OCI-LY1 (cell line): ENCODE measurements at regions not wholly inside any gene's neighbourhood (a gene's known extent, or its start where the extent isn't known, plus 50 kb on each side); places are given as distances from the start of the nearest gene placed in this dataset.

Experiments used
- H2AFZ ChIP-seq: fragments of 200-600 bp; sonication (generic), shearing (Covaris generic); 2 replicates; pipeline ENCODE4 v1.6.0; 2014; ENCODE audit warnings: antibody characterized with exemption, mild to moderate bottlenecking, low read length
- H3F3A ChIP-seq: fragments of 200-600 bp; sonication (generic), shearing (Covaris generic); 2 replicates; pipeline ENCODE4 v1.6.0; 2014; ENCODE audit warnings: mild to moderate bottlenecking, antibody characterized with exemption, low read length, moderate library complexity; ENCODE audit not compliant: insufficient read depth
- H3K27ac ChIP-seq: fragments of 200-600 bp; sonication (generic); 2 replicates; pipeline ENCODE4 v1.5.1; 2014; ENCODE audit warnings: low read length, mixed run types, mild to moderate bottlenecking, low read depth; ENCODE audit not compliant: poor library complexity, severe bottlenecking
- H3K27me3 ChIP-seq: fragments of 200-600 bp; sonication (generic); 2 replicates; pipeline ENCODE4 v1.6.0; 2014; ENCODE audit warnings: antibody characterized with exemption, mild to moderate bottlenecking, low read length, moderate library complexity; ENCODE audit not compliant: insufficient read depth
- H3K36me3 ChIP-seq: fragments of 200-600 bp; sonication (generic); 2 replicates; pipeline ENCODE4 v1.6.1; 2014; ENCODE audit warnings: mild to moderate bottlenecking, antibody characterized with exemption, low read length, moderate library complexity, mixed read lengths; ENCODE audit not compliant: insufficient read depth
- H3K4me1 ChIP-seq: fragments of 200-600 bp; sonication (generic); 2 replicates; pipeline ENCODE4 v1.5.1; 2014; ENCODE audit warnings: mild to moderate bottlenecking, low read length, moderate library complexity; ENCODE audit not compliant: insufficient read depth, severe bottlenecking
- H3K4me2 ChIP-seq: fragments of 200-600 bp; sonication (generic), shearing (Covaris generic); 2 replicates; pipeline ENCODE4 v1.6.1; 2014; ENCODE audit warnings: low read length
- H3K4me3 ChIP-seq: fragments of 200-600 bp; sonication (generic); 2 replicates; pipeline ENCODE4 v1.5.1; 2014; ENCODE audit warnings: low read length, low read depth, mild to moderate bottlenecking, mixed read lengths; ENCODE audit not compliant: poor library complexity, severe bottlenecking
- H3K79me2 ChIP-seq: fragments of 200-600 bp; shearing (Covaris generic); 2 replicates; pipeline ENCODE4 v1.6.1; 2016; ENCODE audit warnings: mixed run types, low read length, mixed read lengths; ENCODE audit not compliant: insufficient read depth
- H3K9ac ChIP-seq: fragments of 200-600 bp; sonication (generic), shearing (Covaris generic); 2 replicates; pipeline ENCODE4 v1.6.1; 2014; ENCODE audit warnings: mild to moderate bottlenecking, low read length, mixed read lengths
- H3K9me2 ChIP-seq: fragments of 200-600 bp; sonication (generic), shearing (Covaris generic); 2 replicates; pipeline ENCODE4 v1.6.1; 2014; ENCODE audit warnings: low read depth, mild to moderate bottlenecking, low read length, mixed read lengths
- H3K9me3 ChIP-seq: fragments of 200-600 bp; shearing (Covaris generic); 2 replicates; pipeline ENCODE4 v1.6.1; 2014; ENCODE audit warnings: low read length, mixed read lengths
- H4K20me1 ChIP-seq: fragments of 200-600 bp; sonication (generic), shearing (Covaris generic); 2 replicates; pipeline ENCODE4 v1.6.0; 2016; ENCODE audit warnings: mild to moderate bottlenecking, low read length; ENCODE audit not compliant: insufficient read depth
- CTCF ChIP-seq: fragments of 200-600 bp; sonication (generic), shearing (Covaris generic); IDR thresholded peaks from 2 replicates; pipeline ENCODE4 v1.5.1; 2017; ENCODE audit warnings: mild to moderate bottlenecking, antibody characterized with exemption, low read length, moderate library complexity, mixed read lengths
- EZH2 ChIP-seq: fragments of 200-600 bp; sonication (generic), shearing (Covaris generic); IDR thresholded peaks from 2 replicates; pipeline ENCODE4 v1.8.0; 2017; ENCODE audit warnings: borderline replicate concordance, mixed run types, mild to moderate bottlenecking, antibody characterized with exemption, low read length, moderate library complexity, mixed read lengths

- H3K79me2 ChIP-seq = no peaks in the 10 kb centered on the region
- H3K9ac ChIP-seq = no peak overlapping the region
- no peaks in the 10 kb centered on the region for H3K36me3 ChIP-seq
- TF ChIP-seq EZH2 = no peak
- no peak for TF ChIP-seq CTCF
- H3F3A ChIP-seq = no peaks in the 10 kb centered on the region
- no peak overlapping the region for H3K27ac ChIP-seq
- H3K4me2 ChIP-seq = no peak overlapping the region
- H3K4me1 ChIP-seq = no peaks in the 10 kb centered on the region
- no peaks in the 10 kb centered on the region for H4K20me1 ChIP-seq
- no peak overlapping the region for H2AFZ ChIP-seq
- no peak overlapping the region for H3K4me3 ChIP-seq
- H3K27me3 ChIP-seq = no peaks in the 10 kb centered on the region
- H3K9me3 ChIP-seq = no peaks in the 10 kb centered on the region
- no peaks in the 10 kb centered on the region for H3K9me2 ChIP-seq
Measured at GRCh38 chr5:3833566-3833965, 237.9 kb downstream of the IRX1 start.

GRCh38 chr5:3835811-3836210 lies 240.2 kb downstream of the IRX1 start:
- H3K9ac ChIP-seq = no peak overlapping the region

GRCh38 chr5:3836528-3836927 lies 240.9 kb downstream of the IRX1 start:
- no peak overlapping the region for H3K4me2 ChIP-seq
- no peaks in the 10 kb centered on the region for H3K27me3 ChIP-seq
- H3K79me2 ChIP-seq = no peaks in the 10 kb centered on the region
- H3K9me2 ChIP-seq = no peaks in the 10 kb centered on the region
- H3K36me3 ChIP-seq = no peaks in the 10 kb centered on the region
- no peak overlapping the region for H2AFZ ChIP-seq
- no peaks in the 10 kb centered on the region for H3K9me3 ChIP-seq
- H3K27ac ChIP-seq = no peak overlapping the region
- H4K20me1 ChIP-seq = no peaks in the 10 kb centered on the region
- H3K4me3 ChIP-seq = no peak overlapping the region
- H3K4me1 ChIP-seq = no peaks in the 10 kb centered on the region
- no peak overlapping the region for H3K9ac ChIP-seq
- TF ChIP-seq CTCF (no peak), EZH2 (no peak)
- no peaks in the 10 kb centered on the region for H3F3A ChIP-seq

More at GRCh38 chr5:3835811-3836210, 240.2 kb downstream of the IRX1 start:
- Histone ChIP-seq H4K20me1 (no peaks in the 10 kb centered on the region), H3K36me3 (no peaks in the 10 kb centered on the region), H3K79me2 (no peaks in the 10 kb centered on the region), H3K9me2 (no peaks in the 10 kb centered on the region), H3K4me2 (no peak overlapping the region), H3K9me3 (no peaks in the 10 kb centered on the region), H3K4me3 (no peak overlapping the region), H2AFZ (no peak overlapping the region), H3K27ac (no peak overlapping the region), H3F3A (no peaks in the 10 kb centered on the region), H3K27me3 (no peaks in the 10 kb centered on the region), H3K4me1 (no peaks in the 10 kb centered on the region)
- TF ChIP-seq EZH2 = no peak
- no peak for TF ChIP-seq CTCF
